Left ventricle myocardium inferior (tissue), 1 donor: ENCODE measurements at regions not wholly inside any gene's neighbourhood (a gene's known extent, or its start where the extent isn't known, plus 50 kb on each side); places are given as distances from the start of the nearest gene placed in this dataset.

ENCODE experiments used
- DNase-seq: peaks from one replicate; pipeline ENCODE4 v3.0.0-alpha.2; 2020
- H3K27ac ChIP-seq: fragments of 200-600 bp; replicated peaks from 2 replicates; pipeline ENCODE4 v1.8.0; 2021
- H3K27me3 ChIP-seq: fragments of 200-600 bp; 2 replicates; pipeline ENCODE4 v1.8.0; 2021; ENCODE audit warnings: low read depth
- H3K36me3 ChIP-seq: fragments of 200-600 bp; 2 replicates; pipeline ENCODE4 v1.8.0; 2021
- H3K4me1 ChIP-seq: fragments of 200-600 bp; 2 replicates; pipeline ENCODE4 v1.8.0; 2021
- H3K4me3 ChIP-seq: fragments of 200-600 bp; 2 replicates; pipeline ENCODE4 v1.8.0; 2021; ENCODE audit warnings: mild to moderate bottlenecking, moderate library complexity
- H3K9me3 ChIP-seq: fragments of 200-600 bp; replicated peaks from 2 replicates; pipeline ENCODE4 v1.8.0; 2021
- intact Hi-C: fragments of 100-400 bp; cut with micrococcal nuclease; formaldehyde crosslinking; loops from one replicate; pipeline ENCODE4 v1.11.0; 2022
- TF ChIP-seq, protein P1 (sequence below): fragments of 200-600 bp; IDR thresholded peaks from 2 replicates; pipeline ENCODE4 v1.8.0; 2021; ENCODE audit warnings: antibody characterized with exemption, mild to moderate bottlenecking, borderline replicate concordance
- donor health status: DM: no; HTN: yes; CAD: no; lungs with severe emphysema.

DNA sequence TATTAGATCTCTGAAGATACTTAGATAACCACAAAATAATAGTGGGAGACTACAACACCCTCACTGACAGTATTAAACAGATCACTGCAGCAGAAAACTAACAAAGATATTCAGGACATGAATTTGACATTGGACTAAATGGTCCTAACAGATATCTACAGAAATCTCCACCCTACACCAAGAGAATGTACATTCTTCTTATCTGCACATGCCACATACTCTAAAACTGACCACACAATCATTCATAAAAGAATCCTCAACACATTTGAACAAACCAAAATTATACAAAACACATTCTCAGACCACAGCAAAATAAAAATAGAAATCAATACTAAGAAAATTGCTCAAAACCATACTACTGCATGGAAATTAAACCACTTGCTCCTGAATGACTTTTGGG is 116.3 kb downstream of the DTWD1 start:
- TF ChIP-seq, protein P1, sequence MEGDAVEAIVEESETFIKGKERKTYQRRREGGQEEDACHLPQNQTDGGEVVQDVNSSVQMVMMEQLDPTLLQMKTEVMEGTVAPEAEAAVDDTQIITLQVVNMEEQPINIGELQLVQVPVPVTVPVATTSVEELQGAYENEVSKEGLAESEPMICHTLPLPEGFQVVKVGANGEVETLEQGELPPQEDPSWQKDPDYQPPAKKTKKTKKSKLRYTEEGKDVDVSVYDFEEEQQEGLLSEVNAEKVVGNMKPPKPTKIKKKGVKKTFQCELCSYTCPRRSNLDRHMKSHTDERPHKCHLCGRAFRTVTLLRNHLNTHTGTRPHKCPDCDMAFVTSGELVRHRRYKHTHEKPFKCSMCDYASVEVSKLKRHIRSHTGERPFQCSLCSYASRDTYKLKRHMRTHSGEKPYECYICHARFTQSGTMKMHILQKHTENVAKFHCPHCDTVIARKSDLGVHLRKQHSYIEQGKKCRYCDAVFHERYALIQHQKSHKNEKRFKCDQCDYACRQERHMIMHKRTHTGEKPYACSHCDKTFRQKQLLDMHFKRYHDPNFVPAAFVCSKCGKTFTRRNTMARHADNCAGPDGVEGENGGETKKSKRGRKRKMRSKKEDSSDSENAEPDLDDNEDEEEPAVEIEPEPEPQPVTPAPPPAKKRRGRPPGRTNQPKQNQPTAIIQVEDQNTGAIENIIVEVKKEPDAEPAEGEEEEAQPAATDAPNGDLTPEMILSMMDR = no peak
- intact Hi-C loops = no loop called here

GRCh38 chr15:49741712-49742111 is 120.9 kb downstream of the DTWD1 start:
- peaks cover 8% of the 10 kb centered on the region for H3K9me3 ChIP-seq
- no peak overlapping the region for H3K27ac ChIP-seq
- no peak for DNase-seq
- no peaks in the 10 kb centered on the region for H3K27me3 ChIP-seq
- no peaks in the 10 kb centered on the region for H3K36me3 ChIP-seq
- no peak overlapping the region for H3K4me3 ChIP-seq
- H3K4me1 ChIP-seq = no peaks in the 10 kb centered on the region
- TF ChIP-seq, protein P1 = no peak
- intact Hi-C loops = no loop called here

More for the DNA sequence above, 116.3 kb downstream of the DTWD1 start:
- Histone ChIP-seq H3K27ac (no peak overlapping the region), H3K4me3 (no peak overlapping the region), H3K9me3 (peaks cover 8% of the 10 kb centered on the region), H3K27me3 (no peaks in the 10 kb centered on the region), H3K4me1 (no peaks in the 10 kb centered on the region), H3K36me3 (no peaks in the 10 kb centered on the region)
- no peak for DNase-seq

- intact Hi-C loops = no loop called here
- no peak overlapping the region for H3K27ac ChIP-seq
- no peaks in the 10 kb centered on the region for H3K36me3 ChIP-seq
- TF ChIP-seq, protein P1 = no peak
- DNase-seq = peak; percentile 27
- H3K4me1 ChIP-seq = no peaks in the 10 kb centered on the region
- H3K27me3 ChIP-seq = no peaks in the 10 kb centered on the region
- H3K4me3 ChIP-seq = no peak overlapping the region
- peaks cover 8% of the 10 kb centered on the region for H3K9me3 ChIP-seq
Observed at GRCh38 chr15:49742381-49742780, 121.5 kb downstream of the DTWD1 start.

DNA sequence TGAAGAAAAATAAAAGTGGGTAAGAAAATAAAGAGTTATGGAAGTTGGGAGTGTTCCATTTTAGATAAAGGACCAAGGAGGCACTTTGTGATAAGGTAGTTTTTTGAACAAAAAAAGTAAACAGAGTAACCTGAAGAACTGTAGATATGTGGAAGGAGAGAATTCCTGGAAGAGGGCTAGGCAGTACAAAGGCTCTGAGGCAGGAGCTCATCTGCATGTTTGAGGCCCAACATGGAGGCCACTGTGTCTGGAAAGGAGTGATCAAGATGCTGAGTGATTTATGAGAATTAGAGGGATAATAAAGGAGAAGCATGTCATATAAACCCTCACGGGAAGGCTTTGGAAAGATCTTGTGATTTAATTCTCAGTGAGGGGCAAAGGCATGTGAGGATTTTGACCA is 126.5 kb downstream of the DTWD1 start:
- DNase-seq = no peak
- no peak overlapping the region for H3K27ac ChIP-seq
- peaks cover 8% of the 10 kb centered on the region for H3K9me3 ChIP-seq
- TF ChIP-seq, protein P1 = no peak
- intact Hi-C loops = no loop called here
- H3K27me3 ChIP-seq = no peaks in the 10 kb centered on the region
- no peaks in the 10 kb centered on the region for H3K4me1 ChIP-seq
- no peaks in the 10 kb centered on the region for H3K36me3 ChIP-seq
- H3K4me3 ChIP-seq = no peak overlapping the region

- H3K9me3 ChIP-seq = peaks cover 8% of the 10 kb centered on the region
- no peaks in the 10 kb centered on the region for H3K4me1 ChIP-seq
- H3K36me3 ChIP-seq = no peaks in the 10 kb centered on the region
- H3K4me3 ChIP-seq = no peak overlapping the region
- H3K27ac ChIP-seq = no peak overlapping the region
- intact Hi-C loops = no loop called here
- TF ChIP-seq, protein P1 = no peak
- no peak for DNase-seq
- H3K27me3 ChIP-seq = no peaks in the 10 kb centered on the region
Observed at GRCh38 chr15:49748791-49749190, 127.9 kb downstream of the DTWD1 start.

GRCh38 chr15:49750553-49750952 is 129.7 kb downstream of the DTWD1 start:
- TF ChIP-seq, protein P1 = no peak
- intact Hi-C loops = no loop called here
- Histone ChIP-seq H3K27me3 (no peaks in the 10 kb centered on the region), H3K4me1 (no peaks in the 10 kb centered on the region), H3K36me3 (no peaks in the 10 kb centered on the region), H3K9me3 (peaks cover 8% of the 10 kb centered on the region), H3K4me3 (no peak overlapping the region), H3K27ac (no peak overlapping the region)
- no peak for DNase-seq
